SK-N-MC (cell line): ENCODE measurements at regions not wholly inside any gene's neighbourhood (a gene's known extent, or its start where the extent isn't known, plus 50 kb on each side); places are given as distances from the start of the nearest gene placed in this dataset.

Source experiments
- EZH2 ChIP-seq: fragments of 200-600 bp; sonication (generic); IDR thresholded peaks from one replicate; pipeline ENCODE4 v1.6.1; 2017; ENCODE audit warnings: antibody characterized with exemption
- FOXP2 ChIP-seq: optimal IDR thresholded peaks from 2 replicates; pipeline ENCODE3; 2011; ENCODE audit warnings: mild to moderate bottlenecking, moderate library complexity; ENCODE audit not compliant: insufficient read depth; ENCODE audit errors: extremely low read length, control extremely low read depth
- POLR2AphosphoS5 ChIP-seq: IDR thresholded peaks from 2 replicates; pipeline ENCODE4 v1.6.1; 2012; ENCODE audit warnings: mild to moderate bottlenecking, low read depth, low read length, borderline replicate concordance

- TF ChIP-seq EZH2 (no peak), POLR2AphosphoS5 (no peak), FOXP2 (no peak)
Measured at GRCh38 chr2:226659410-226659809, 140.2 kb downstream of the IRS1 start.
